ENCODE measurements at regions not wholly inside any gene's neighbourhood (a gene's known extent, or its start where the extent isn't known, plus 50 kb on each side); places are given as distances from the start of the nearest gene placed in this dataset.

DNA sequence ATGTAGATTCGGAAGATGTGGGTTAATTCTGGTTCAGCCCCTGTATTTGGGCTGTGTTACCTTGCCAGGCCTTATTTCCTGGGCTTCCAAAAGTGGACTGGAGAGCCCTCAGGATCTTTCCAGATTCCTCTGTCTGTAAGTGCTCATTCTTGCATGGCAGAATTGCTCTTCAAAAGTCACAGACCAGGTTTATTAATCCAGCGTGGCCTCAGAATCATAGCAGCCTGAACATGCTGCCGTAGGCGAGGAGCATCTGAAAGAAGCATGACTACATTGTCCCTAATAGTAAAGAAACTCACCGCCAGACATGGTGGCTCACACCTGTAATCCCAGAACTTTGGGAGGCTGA, 307.8 kb downstream of the GADD45G start:
- no peak for DNase-seq
- ChIA-PET CTCF (no interaction called here), POLR2A (no interaction called here)
- Histone ChIP-seq H3K79me2 (ENCODE audit: insufficient read depth) (no peaks in the 10 kb centered on the region), H3K4me3 (ENCODE audit: low read depth in 2 of 2, low read length in 1 of 2) (no peak overlapping the region), H2AFZ (ENCODE audit: low read depth) (no peak overlapping the region), H3K9me2 (no peaks in the 10 kb centered on the region), H3K36me3 (replicated peaks in 1 of 2; ENCODE audit: control insufficient read depth in 1 of 2, insufficient read depth in 2 of 2, low read length in 1 of 2) (no peaks in the 10 kb centered on the region), H3K4me2 (no peak overlapping the region), H3K9ac (no peak overlapping the region), H3K27me3 (ENCODE audit: insufficient read depth) (no peaks in the 10 kb centered on the region), H3F3A (replicated peaks; ENCODE audit: insufficient read depth) (no peaks in the 10 kb centered on the region), H3K4me1 (ENCODE audit: control insufficient read depth in 1 of 2, insufficient read depth in 2 of 2, low read depth in 1 of 2, low read length in 1 of 2) (no peaks in the 10 kb centered on the region), H3K9me3 (no peaks in the 10 kb centered on the region), H3K27ac (ENCODE audit: low read depth in 2 of 2, low read length in 1 of 2) (no peak overlapping the region), H4K20me1 (ENCODE audit: insufficient read depth) (no peaks in the 10 kb centered on the region)
- 58% methylated on average over 5 of the region's 5 CpGs for WGBS (ENCODE audit: low lambda C conversion rate)
- TF ChIP-seq RFX5 (IDR thresholded peaks at IDR 0.05; ENCODE audit: low read length) (no peak), SIN3A (IDR thresholded peaks at IDR 0.05; ENCODE audit: borderline replicate concordance, low read depth, low read length) (no peak), FOSL2 (IDR thresholded peaks at IDR 0.05; ENCODE audit: borderline replicate concordance, low read depth) (no peak), TAF1 (IDR thresholded peaks at IDR 0.05; ENCODE audit: borderline replicate concordance, low read depth, low read length) (no peak), NFIC (IDR thresholded peaks at IDR 0.05; ENCODE audit: borderline replicate concordance) (no peak)
- TF ChIP-seq, protein P1, sequence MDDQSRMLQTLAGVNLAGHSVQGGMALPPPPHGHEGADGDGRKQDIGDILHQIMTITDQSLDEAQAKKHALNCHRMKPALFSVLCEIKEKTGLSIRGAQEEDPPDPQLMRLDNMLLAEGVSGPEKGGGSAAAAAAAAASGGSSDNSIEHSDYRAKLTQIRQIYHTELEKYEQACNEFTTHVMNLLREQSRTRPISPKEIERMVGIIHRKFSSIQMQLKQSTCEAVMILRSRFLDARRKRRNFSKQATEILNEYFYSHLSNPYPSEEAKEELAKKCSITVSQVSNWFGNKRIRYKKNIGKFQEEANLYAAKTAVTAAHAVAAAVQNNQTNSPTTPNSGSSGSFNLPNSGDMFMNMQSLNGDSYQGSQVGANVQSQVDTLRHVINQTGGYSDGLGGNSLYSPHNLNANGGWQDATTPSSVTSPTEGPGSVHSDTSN (IDR thresholded peaks at IDR 0.05) = no peak

DNA sequence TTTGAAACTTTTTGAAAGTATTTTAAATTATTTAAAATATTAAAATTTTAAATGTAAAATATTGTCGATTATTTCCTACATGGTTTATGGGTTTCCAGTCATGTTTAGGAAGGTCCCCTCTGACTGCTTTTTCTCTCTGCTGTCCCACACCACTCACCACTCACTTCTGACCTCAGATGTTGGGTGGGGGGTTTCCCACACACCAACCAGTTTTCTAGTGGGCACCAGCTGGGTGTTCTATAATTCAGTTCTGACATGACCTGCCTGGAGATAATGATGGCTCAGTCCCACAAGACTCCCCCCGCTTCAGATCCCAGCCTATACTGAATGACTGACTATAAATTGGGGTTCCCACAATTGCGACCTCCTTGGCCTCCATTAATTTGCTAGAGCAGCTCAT, 310.4 kb downstream of the GADD45G start:
- Histone ChIP-seq H2AFZ (ENCODE audit: low read depth) (no peak overlapping the region), H3K36me3 (replicated peaks in 1 of 2; ENCODE audit: control insufficient read depth in 1 of 2, insufficient read depth in 2 of 2, low read length in 1 of 2) (no peaks in the 10 kb centered on the region), H3K27ac (ENCODE audit: low read depth in 2 of 2, low read length in 1 of 2) (no peak overlapping the region), H3K27me3 (ENCODE audit: insufficient read depth) (no peaks in the 10 kb centered on the region), H3K4me1 (ENCODE audit: control insufficient read depth in 1 of 2, insufficient read depth in 2 of 2, low read depth in 1 of 2, low read length in 1 of 2) (no peaks in the 10 kb centered on the region), H3F3A (replicated peaks; ENCODE audit: insufficient read depth) (no peaks in the 10 kb centered on the region), H3K79me2 (ENCODE audit: insufficient read depth) (no peaks in the 10 kb centered on the region), H3K4me3 (ENCODE audit: low read depth in 2 of 2, low read length in 1 of 2) (no peak overlapping the region), H3K9ac (no peak overlapping the region), H4K20me1 (ENCODE audit: insufficient read depth) (no peaks in the 10 kb centered on the region), H3K4me2 (no peak overlapping the region), H3K9me3 (no peaks in the 10 kb centered on the region), H3K9me2 (no peaks in the 10 kb centered on the region)
- 48% methylated on average over 3 of the region's 3 CpGs for WGBS (ENCODE audit: low lambda C conversion rate)
- TF ChIP-seq SMC3 (IDR thresholded peaks at IDR 0.05; ENCODE audit: low read depth, low read length) (no peak), MAX (IDR thresholded peaks at IDR 0.05; ENCODE audit: low read depth) (no peak), IRF3 (IDR thresholded peaks at IDR 0.05; ENCODE audit: low read depth, low read length) (no peak), EP300 (IDR thresholded peaks at IDR 0.05; ENCODE audit: borderline replicate concordance in 1 of 2, low read depth in 1 of 2, low read length in 1 of 2) (no peak), RAD21 (IDR thresholded peaks at IDR 0.05; ENCODE audit: low read length) (no peak), RXRA (IDR thresholded peaks at IDR 0.05; ENCODE audit: borderline replicate concordance, low read depth) (no peak), FOXJ3 (CRISPR knock-in tag; IDR thresholded peaks at IDR 0.05) (no peak), MXI1 (IDR thresholded peaks at IDR 0.05; ENCODE audit: low read depth, low read length) (no peak), POLR2AphosphoS5 (IDR thresholded peaks at IDR 0.05; ENCODE audit: low read depth, low read length) (no peak), YY1 (IDR thresholded peaks at IDR 0.05; ENCODE audit: low read depth) (no peak)
- TF ChIP-seq, protein P2, sequence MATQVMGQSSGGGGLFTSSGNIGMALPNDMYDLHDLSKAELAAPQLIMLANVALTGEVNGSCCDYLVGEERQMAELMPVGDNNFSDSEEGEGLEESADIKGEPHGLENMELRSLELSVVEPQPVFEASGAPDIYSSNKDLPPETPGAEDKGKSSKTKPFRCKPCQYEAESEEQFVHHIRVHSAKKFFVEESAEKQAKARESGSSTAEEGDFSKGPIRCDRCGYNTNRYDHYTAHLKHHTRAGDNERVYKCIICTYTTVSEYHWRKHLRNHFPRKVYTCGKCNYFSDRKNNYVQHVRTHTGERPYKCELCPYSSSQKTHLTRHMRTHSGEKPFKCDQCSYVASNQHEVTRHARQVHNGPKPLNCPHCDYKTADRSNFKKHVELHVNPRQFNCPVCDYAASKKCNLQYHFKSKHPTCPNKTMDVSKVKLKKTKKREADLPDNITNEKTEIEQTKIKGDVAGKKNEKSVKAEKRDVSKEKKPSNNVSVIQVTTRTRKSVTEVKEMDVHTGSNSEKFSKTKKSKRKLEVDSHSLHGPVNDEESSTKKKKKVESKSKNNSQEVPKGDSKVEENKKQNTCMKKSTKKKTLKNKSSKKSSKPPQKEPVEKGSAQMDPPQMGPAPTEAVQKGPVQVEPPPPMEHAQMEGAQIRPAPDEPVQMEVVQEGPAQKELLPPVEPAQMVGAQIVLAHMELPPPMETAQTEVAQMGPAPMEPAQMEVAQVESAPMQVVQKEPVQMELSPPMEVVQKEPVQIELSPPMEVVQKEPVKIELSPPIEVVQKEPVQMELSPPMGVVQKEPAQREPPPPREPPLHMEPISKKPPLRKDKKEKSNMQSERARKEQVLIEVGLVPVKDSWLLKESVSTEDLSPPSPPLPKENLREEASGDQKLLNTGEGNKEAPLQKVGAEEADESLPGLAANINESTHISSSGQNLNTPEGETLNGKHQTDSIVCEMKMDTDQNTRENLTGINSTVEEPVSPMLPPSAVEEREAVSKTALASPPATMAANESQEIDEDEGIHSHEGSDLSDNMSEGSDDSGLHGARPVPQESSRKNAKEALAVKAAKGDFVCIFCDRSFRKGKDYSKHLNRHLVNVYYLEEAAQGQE (IDR thresholded peaks at IDR 0.05; ENCODE audit: low read depth, low read length) = no peak
- CTCF ChIA-PET = interaction anchor here (1.1 kb wide), 1 partner anchor 312 kb away, joined by 4 read pairs; no protein-coding TSS in a partner anchor
- POLR2A ChIA-PET = no interaction called here
- no peak for DNase-seq

Measured in SK-N-SH (cell line).